ENCODE measurements at regions not wholly inside any gene's neighbourhood (a gene's known extent, or its start where the extent isn't known, plus 50 kb on each side); places are given as distances from the start of the nearest gene placed in this dataset.

- TF ChIP-seq NR1H2 (CRISPR knock-in tag; IDR thresholded peaks at IDR 0.05; ENCODE audit: borderline replicate concordance, low read depth) (no peak), MYNN (CRISPR knock-in tag; IDR thresholded peaks at IDR 0.05; ENCODE audit: low read depth) (no peak)
Observed at GRCh38 chr10:131436458-131436857, 124.9 kb upstream of the TCERG1L start (continued).

GRCh38 chr10:131437556-131438475 lies 126.3 kb upstream of the TCERG1L start:
- TF ChIP-seq UBTF (CRISPR knock-in tag; IDR thresholded peaks at IDR 0.05) (no peak), GLMP (CRISPR knock-in tag; IDR thresholded peaks at IDR 0.05; ENCODE audit: borderline replicate concordance) (no peak), HOXD1 (CRISPR knock-in tag; IDR thresholded peaks at IDR 0.05) (no peak), ZNF484 (CRISPR knock-in tag; IDR thresholded peaks at IDR 0.05; ENCODE audit: borderline replicate concordance, low read depth) (no peak), ZNF446 (CRISPR knock-in tag; IDR thresholded peaks at IDR 0.05) (no peak), EZH2 (conservative IDR thresholded peaks at IDR 0.05; ENCODE audit: low read depth, low read length) (no peak), HNF4A (CRISPR knock-in tag; IDR thresholded peaks at IDR 0.05) (no peak), HCFC1 (IDR thresholded peaks at IDR 0.05; ENCODE audit: low read depth, low read length) (no peak), ETS1 (CRISPR knock-in tag; IDR thresholded peaks at IDR 0.05) (no peak), ZMYM2 (CRISPR knock-in tag; IDR thresholded peaks at IDR 0.05) (no peak), GMEB1 (CRISPR knock-in tag; IDR thresholded peaks at IDR 0.05; ENCODE audit: borderline replicate concordance) (no peak)
- ATAC-seq (no peak), FAIRE-seq (no peak), DNase-seq (ENCODE audit: low spot score) (no peak)
- no peaks in the 10 kb centered on the region for H3K4me1 ChIP-seq (ENCODE audit: insufficient read depth, low read length)
- H4K20me1 ChIP-seq (ENCODE audit: insufficient read depth, low read length) = no peaks in the 10 kb centered on the region
- intact Hi-C loops (cut with micrococcal nuclease; ENCODE audit: unreplicated experiment) (no loop called here), in situ Hi-C loops (cut with HindIII; ENCODE audit: extremely low pct_ligation_motif_present, low pct_unique_long_range_greater_than_20kb) (no loop called here)
- no peaks in the 10 kb centered on the region for H3K36me3 ChIP-seq (replicated peaks in 1 of 2; ENCODE audit: control insufficient read depth in 1 of 2, insufficient read depth in 2 of 2, low read length in 2 of 2)
- H3K79me2 ChIP-seq (ENCODE audit: insufficient read depth, low read length) = no peaks in the 10 kb centered on the region
- no peak overlapping the region for H3K27ac ChIP-seq (ENCODE audit: extremely low read length, insufficient read depth, low read length)
- H3K9me3 ChIP-seq (ENCODE audit: low read length) = no peaks in the 10 kb centered on the region
- H2AFZ ChIP-seq (ENCODE audit: low read length) = no peak overlapping the region
- no TSS peak for BruUV-seq (replicated peaks)
- H3K4me2 ChIP-seq (ENCODE audit: low read depth, low read length) = no peak overlapping the region
- no peak overlapping the region for H3K9ac ChIP-seq (ENCODE audit: insufficient read depth, low read depth, low read length)
- 36% methylated on average over 10 of the region's 13 CpGs for WGBS (ENCODE audit: low lambda C conversion rate)
- H3K27me3 ChIP-seq (ENCODE audit: control insufficient read depth in 1 of 2, insufficient read depth in 2 of 2, low read length in 2 of 2) = peaks cover 6 to 77% of the 10 kb centered on the region in 2 experiments
- ChIA-PET POLR2A (no interaction called here), CTCF (ENCODE audit: low intra/inter-chr PET ratio, low total read pairs) (no interaction called here)
- no peak overlapping the region for H3K4me3 ChIP-seq (replicated peaks in 1 of 3; ENCODE audit: insufficient read depth in 1 of 3, low read depth in 2 of 3, low read length in 3 of 3)
